ENCODE measurements at regions not wholly inside any gene's neighbourhood (a gene's known extent, or its start where the extent isn't known, plus 50 kb on each side); places are given as distances from the start of the nearest gene placed in this dataset.

GRCh38 chr11:45399166-45399565 lies 113.0 kb upstream of the SYT13 start:
- no peak overlapping the region for H3K4me3 ChIP-seq (ENCODE audit: low read depth in 2 of 2, low read length in 2 of 2)
- CTCF ChIA-PET: interaction anchor here (0.7 to 1.1 kb wide), 2 partner anchors 28 to 483 kb away, joined by 5 read pairs; no protein-coding TSS in a partner anchor
- no peaks in the 10 kb centered on the region for H3K4me1 ChIP-seq (ENCODE audit: control insufficient read depth, insufficient read depth, low read length)
- intact Hi-C loops (cut with micrococcal nuclease; ENCODE audit: unreplicated experiment): no loop called here
- DNase-seq (ENCODE audit: low read depth, low spot score) (no peak), ATAC-seq (no peak)
- H3K36me3 ChIP-seq (ENCODE audit: control insufficient read depth, insufficient read depth, low read length): no peaks in the 10 kb centered on the region
- H3K27me3 ChIP-seq (ENCODE audit: control insufficient read depth, insufficient read depth, low read length): peaks cover 9% of the 10 kb centered on the region; the same call in 1 of the 2 replicates
- BruUV-seq (replicated peaks): no TSS peak
- in situ Hi-C loops (cut with HindIII; ENCODE audit: low pct_unique_long_range_greater_than_20kb, low sequenced_read_pairs): no loop called here
- TF ChIP-seq POLR2AphosphoS5 (IDR thresholded peaks at IDR 0.05; ENCODE audit: low read depth, low read length) (no peak), SIN3A (IDR thresholded peaks at IDR 0.05; ENCODE audit: borderline replicate concordance, insufficient read depth, low read depth, low read length) (no peak), REST (IDR thresholded peaks at IDR 0.05; ENCODE audit: insufficient read depth in 1 of 2, low read depth in 2 of 2, low read length in 1 of 2) (no peak), CTCF (IDR thresholded peaks at IDR 0.05) (no peak), TCF7L2 (IDR thresholded peaks at IDR 0.05; ENCODE audit: low read depth, low read length) (no peak)
- no peak overlapping the region for H3K27ac ChIP-seq (ENCODE audit: low read length)
- POLR2A ChIA-PET: no interaction called here
- H3K9me3 ChIP-seq (ENCODE audit: control insufficient read depth, insufficient read depth, low read depth, low read length): no peaks in the 10 kb centered on the region

GRCh38 chr11:45398325-45398724 lies 112.2 kb upstream of the SYT13 start:
- CTCF ChIA-PET: interaction anchor here (0.7 kb wide), 2 partner anchors 90 to 484 kb away, joined by 3 to 5 read pairs; no protein-coding TSS in a partner anchor
- no peaks in the 10 kb centered on the region for H3K4me1 ChIP-seq (ENCODE audit: control insufficient read depth, insufficient read depth, low read length)
- no peak for TF ChIP-seq POLR2AphosphoS5 (IDR thresholded peaks at IDR 0.05; ENCODE audit: low read depth, low read length)
- TF ChIP-seq CTCF (IDR thresholded peaks at IDR 0.05): no peak
- no peak for TF ChIP-seq SIN3A (IDR thresholded peaks at IDR 0.05; ENCODE audit: borderline replicate concordance, insufficient read depth, low read depth, low read length)
- no peak for TF ChIP-seq REST (IDR thresholded peaks at IDR 0.05; ENCODE audit: insufficient read depth in 1 of 2, low read depth in 2 of 2, low read length in 1 of 2)
- TF ChIP-seq TCF7L2 (IDR thresholded peaks at IDR 0.05; ENCODE audit: low read depth, low read length): no peak
- H3K4me3 ChIP-seq (ENCODE audit: low read depth in 2 of 2, low read length in 2 of 2): no peak overlapping the region
- intact Hi-C loops (cut with micrococcal nuclease; ENCODE audit: unreplicated experiment) (no loop called here), in situ Hi-C loops (cut with HindIII; ENCODE audit: low pct_unique_long_range_greater_than_20kb, low sequenced_read_pairs) (no loop called here)
- peaks cover 9% of the 10 kb centered on the region; the same call in 1 of the 2 replicates for H3K27me3 ChIP-seq (ENCODE audit: control insufficient read depth, insufficient read depth, low read length)
- no TSS peak for BruUV-seq (replicated peaks)
- no peak for ATAC-seq
- no peak overlapping the region for H3K27ac ChIP-seq (ENCODE audit: low read length)
- no peaks in the 10 kb centered on the region for H3K9me3 ChIP-seq (ENCODE audit: control insufficient read depth, insufficient read depth, low read depth, low read length)
- POLR2A ChIA-PET: no interaction called here
- H3K36me3 ChIP-seq (ENCODE audit: control insufficient read depth, insufficient read depth, low read length): no peaks in the 10 kb centered on the region
- DNase-seq (ENCODE audit: low read depth, low spot score): no peak

All from Panc1 (cell line).